PFSK-1 (cell line): ENCODE measurements at regions not wholly inside any gene's neighbourhood (a gene's known extent, or its start where the extent isn't known, plus 50 kb on each side); places are given as distances from the start of the nearest gene placed in this dataset.

Experiments
- FOXP2 ChIP-seq: optimal IDR thresholded peaks from 2 replicates; pipeline ENCODE3; 2011; ENCODE audit warnings: borderline replicate concordance, control low read depth, inconsistent platforms; ENCODE audit not compliant: insufficient read depth; ENCODE audit errors: extremely low read length, extremely low read depth
- POLR2AphosphoS5 ChIP-seq: IDR thresholded peaks from 2 replicates; pipeline ENCODE4 v1.6.1; 2012; ENCODE audit warnings: low read depth, mild to moderate bottlenecking, control low read depth, low read length, moderate library complexity
- SIN3A ChIP-seq: IDR thresholded peaks from 2 replicates; pipeline ENCODE4 v1.6.1; 2012; ENCODE audit warnings: mild to moderate bottlenecking, low read length, moderate library complexity, borderline replicate concordance; ENCODE audit not compliant: insufficient read depth
- TAF1 ChIP-seq: IDR thresholded peaks from 2 replicates; pipeline ENCODE4 v1.6.1; 2012; ENCODE audit warnings: low read length, control low read depth, borderline replicate concordance; ENCODE audit not compliant: insufficient read depth
- TF ChIP-seq, protein P1 (sequence below), 2 experiments: IDR thresholded peaks; 2 replicates each; pipeline versions ENCODE4 v1.6.1 to v1.8.0; 2011 to 2012; ENCODE audit warnings: low read depth in 2 of 2, low read length in 2 of 2, control low read depth in 1 of 2, inconsistent platforms in 1 of 2, mild to moderate bottlenecking in 1 of 2, moderate library complexity in 1 of 2; ENCODE audit not compliant: insufficient read depth in 1 of 2

DNA sequence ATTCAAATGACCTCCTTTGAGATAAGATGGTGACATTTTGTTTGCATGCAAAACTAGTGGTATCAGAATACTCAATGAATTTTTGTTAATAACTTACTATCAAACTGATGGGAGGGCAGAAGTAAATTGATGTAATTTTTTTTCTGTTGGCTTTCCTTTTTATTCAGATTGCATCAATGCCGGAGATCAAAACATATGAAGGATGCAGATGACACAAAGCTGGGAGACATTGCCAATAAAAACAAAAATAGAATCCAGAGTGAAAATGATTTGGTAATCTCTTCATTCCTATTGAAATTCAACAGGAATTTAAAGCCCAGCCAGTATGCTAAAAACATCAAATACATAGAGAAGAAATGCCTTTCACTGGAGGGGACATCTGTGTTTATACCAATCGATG lies 1655.3 kb upstream of the C9orf72 start:
- TF ChIP-seq FOXP2 (no peak), TAF1 (no peak), SIN3A (no peak), POLR2AphosphoS5 (no peak)
- TF ChIP-seq, protein P1, sequence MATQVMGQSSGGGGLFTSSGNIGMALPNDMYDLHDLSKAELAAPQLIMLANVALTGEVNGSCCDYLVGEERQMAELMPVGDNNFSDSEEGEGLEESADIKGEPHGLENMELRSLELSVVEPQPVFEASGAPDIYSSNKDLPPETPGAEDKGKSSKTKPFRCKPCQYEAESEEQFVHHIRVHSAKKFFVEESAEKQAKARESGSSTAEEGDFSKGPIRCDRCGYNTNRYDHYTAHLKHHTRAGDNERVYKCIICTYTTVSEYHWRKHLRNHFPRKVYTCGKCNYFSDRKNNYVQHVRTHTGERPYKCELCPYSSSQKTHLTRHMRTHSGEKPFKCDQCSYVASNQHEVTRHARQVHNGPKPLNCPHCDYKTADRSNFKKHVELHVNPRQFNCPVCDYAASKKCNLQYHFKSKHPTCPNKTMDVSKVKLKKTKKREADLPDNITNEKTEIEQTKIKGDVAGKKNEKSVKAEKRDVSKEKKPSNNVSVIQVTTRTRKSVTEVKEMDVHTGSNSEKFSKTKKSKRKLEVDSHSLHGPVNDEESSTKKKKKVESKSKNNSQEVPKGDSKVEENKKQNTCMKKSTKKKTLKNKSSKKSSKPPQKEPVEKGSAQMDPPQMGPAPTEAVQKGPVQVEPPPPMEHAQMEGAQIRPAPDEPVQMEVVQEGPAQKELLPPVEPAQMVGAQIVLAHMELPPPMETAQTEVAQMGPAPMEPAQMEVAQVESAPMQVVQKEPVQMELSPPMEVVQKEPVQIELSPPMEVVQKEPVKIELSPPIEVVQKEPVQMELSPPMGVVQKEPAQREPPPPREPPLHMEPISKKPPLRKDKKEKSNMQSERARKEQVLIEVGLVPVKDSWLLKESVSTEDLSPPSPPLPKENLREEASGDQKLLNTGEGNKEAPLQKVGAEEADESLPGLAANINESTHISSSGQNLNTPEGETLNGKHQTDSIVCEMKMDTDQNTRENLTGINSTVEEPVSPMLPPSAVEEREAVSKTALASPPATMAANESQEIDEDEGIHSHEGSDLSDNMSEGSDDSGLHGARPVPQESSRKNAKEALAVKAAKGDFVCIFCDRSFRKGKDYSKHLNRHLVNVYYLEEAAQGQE (IDR thresholded peaks at IDR 0.05; ENCODE audit: insufficient read depth in 1 of 2, low read depth in 2 of 2, low read length in 2 of 2) = no peak

DNA sequence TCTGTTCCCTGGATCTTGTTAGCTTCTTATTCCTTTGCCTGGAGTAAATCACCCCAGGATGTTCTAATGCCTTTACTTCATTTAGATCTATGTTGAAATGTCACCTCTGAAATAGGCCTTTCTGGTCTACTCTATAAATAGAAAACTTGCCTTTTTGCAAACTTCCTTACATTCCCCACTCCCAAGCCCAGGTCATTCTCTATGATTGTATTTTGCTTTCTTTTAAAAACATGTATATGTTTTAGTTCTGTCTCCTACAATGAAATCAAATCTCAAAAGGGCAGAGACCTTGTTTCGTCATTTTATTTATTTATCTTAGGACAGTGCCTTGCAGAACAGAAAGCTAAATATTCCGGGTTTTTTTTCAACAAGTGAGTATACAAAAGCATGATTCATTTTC lies 1657.7 kb upstream of the C9orf72 start:
- TF ChIP-seq POLR2AphosphoS5 (no peak), TAF1 (no peak), SIN3A (no peak), FOXP2 (no peak)
- TF ChIP-seq, protein P1 (IDR thresholded peaks at IDR 0.05; ENCODE audit: insufficient read depth in 1 of 2, low read depth in 2 of 2, low read length in 2 of 2) = no peak

DNA sequence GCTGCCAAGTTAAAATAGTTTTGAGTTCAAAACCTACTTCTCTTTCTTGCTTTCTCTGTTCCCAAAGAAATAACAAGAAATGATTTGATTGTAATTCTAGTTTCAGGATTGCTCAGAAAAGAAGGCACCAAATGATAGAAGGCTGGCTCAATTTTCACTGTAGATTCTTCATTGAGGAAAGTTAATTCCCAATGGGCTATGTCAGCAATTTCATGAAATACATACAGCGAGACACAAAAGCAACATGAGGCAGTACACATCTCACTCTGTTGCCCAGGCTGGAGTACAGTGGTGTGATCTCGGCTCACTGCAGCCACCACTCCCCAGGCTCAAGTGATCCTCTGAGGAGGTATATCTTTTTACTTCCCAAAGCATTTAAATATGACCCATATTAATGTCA lies 1659.9 kb upstream of the C9orf72 start:
- TF ChIP-seq TAF1 (no peak), POLR2AphosphoS5 (no peak), SIN3A (no peak), FOXP2 (no peak)
- TF ChIP-seq, protein P1 (IDR thresholded peaks at IDR 0.05; ENCODE audit: insufficient read depth in 1 of 2, low read depth in 2 of 2, low read length in 2 of 2) = no peak

DNA sequence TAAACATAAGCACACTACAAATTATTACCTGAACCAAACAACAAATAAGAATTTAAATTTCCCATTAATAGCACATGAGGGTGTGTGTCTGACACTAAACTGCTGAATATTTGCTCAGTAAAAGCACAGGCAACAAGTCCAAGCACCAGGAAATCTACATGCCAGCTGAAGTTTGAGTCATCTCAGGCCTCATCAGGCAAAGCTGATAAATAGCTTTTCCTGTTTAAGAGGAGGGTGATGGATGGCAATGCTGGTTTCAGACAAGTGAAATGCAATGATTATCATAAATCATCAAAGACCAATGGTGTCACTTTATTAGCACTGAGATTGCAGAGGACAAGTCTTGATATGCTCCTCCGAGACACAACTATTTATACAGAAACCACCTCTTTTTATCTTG lies 1668.0 kb upstream of the C9orf72 start:
- TF ChIP-seq, protein P1 (IDR thresholded peaks at IDR 0.05; ENCODE audit: insufficient read depth in 1 of 2, low read depth in 2 of 2, low read length in 2 of 2) = no peak
- TF ChIP-seq SIN3A = no peak
- TF ChIP-seq TAF1 = no peak
- no peak for TF ChIP-seq POLR2AphosphoS5
- no peak for TF ChIP-seq FOXP2

DNA sequence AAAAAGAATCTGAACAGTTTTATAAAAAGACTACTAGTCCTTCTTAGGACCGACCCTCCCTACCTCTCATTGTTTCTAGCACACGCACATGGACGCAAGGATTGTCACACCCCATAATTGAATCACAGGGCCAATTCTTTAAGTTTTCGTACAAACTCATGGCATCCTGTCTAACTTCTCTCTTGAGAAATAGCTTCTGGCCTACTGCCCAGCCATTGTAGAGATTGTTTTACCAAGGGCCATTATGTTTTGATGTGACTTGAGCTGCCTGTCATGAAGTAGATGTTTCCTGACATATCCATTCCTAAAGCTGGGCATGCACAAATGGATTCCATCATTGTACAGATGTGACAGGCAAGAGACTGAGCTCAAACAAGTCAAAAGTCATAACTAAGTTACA lies 1672.1 kb upstream of the C9orf72 start:
- TF ChIP-seq TAF1 (no peak), SIN3A (no peak), POLR2AphosphoS5 (no peak), FOXP2 (no peak)
- TF ChIP-seq, protein P1 (IDR thresholded peaks at IDR 0.05; ENCODE audit: insufficient read depth in 1 of 2, low read depth in 2 of 2, low read length in 2 of 2) = no peak
